Activated T-cell treated with anti-CD3 and anti-CD28 coated beads, Interleukin-2, amount 50 U/mL, for 48 hours (primary cell): ENCODE measurements at regions not wholly inside any gene's neighbourhood (a gene's known extent, or its start where the extent isn't known, plus 50 kb on each side); places are given as distances from the start of the nearest gene placed in this dataset.
"Not testable (repeated sequence)": the region's sequence is repeated elsewhere in the genome, so short reads cannot be mapped to it uniquely, and the experiment has no call there.

Source experiments
- DNase-seq, 2 experiments: peaks; one replicate each; pipeline ENCODE4 v3.0.0-alpha.2; 2020

DNA sequence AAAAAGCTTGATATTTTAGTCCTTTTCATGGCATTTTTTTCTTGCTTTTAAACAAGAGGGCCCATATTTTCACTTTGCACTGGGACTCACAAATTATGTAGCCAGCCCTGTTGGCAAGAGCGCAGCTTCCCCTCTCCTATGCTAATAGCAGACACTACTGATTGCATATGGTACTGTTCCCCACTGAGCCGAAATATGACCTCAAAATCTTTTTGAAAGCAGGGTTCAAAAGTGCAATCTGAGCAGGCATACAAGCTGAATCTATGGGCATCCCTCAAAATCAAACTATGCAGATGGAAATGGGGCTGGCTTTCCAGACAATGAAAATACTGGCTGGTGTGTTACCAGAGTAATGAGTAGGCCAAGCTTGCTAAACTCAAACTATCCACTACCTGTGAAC, 225.2 kb upstream of the SETMAR start:
- DNase-seq: no peak

DNA sequence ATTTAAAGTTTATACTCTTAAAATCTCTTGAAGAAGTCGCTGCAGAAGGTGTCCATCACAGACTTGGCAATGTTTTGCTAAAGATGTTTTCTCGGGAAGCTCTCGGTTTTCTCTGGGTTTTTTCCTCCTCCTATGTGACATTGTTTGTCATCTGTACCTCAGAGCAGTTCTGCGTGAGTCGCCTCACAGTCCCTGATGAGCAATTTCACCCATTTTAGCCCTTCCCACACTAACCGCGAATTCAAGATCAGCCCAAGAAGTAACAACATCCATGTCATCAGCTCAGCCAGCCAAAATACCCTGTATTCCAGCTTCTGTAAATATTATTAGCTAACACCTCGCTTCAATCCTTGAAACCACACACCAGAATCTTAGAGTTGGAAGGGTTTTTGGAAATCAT, 224.3 kb upstream of the SETMAR start:
- DNase-seq: peak in 1 of 2 experiments; percentile 18

DNA sequence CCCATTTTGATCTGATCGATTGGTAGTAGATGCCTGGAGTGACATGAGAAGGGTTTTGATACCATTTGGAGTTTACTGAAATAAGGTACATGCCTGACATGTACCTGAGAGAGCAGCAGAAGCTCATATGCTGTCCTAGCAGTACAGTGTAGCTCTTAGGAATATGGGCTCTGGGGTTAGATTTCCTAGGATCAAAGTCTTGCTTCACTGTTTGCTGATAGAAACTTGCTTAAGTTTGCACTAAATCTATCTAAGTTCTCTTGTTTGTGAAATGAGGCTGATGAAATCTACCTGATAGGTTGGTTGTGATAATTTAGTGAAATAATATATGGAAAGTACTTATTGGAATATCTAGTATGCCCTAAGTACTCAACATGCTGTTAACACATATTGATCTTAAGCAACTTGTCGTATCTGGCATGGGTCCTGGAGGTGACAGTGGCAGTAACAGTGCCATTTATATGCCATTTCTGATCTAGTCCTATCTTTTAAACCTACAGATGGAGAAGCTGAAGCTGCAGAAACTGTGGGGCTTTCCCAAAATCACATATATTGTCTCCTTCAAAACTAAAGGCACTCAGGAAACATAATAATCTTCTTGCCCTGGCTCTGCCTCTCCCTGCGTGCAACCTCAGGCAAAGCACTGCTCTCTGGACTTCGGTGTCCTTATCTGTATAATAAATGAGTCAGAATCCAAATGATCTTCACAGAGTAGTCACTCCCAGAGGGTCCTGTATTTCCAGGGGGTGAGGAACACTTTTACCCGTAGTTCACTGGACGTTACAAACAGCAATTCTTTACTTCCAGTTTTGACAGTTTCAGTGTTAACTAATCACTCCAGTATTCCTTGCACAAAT, 223.6 kb upstream of the SETMAR start:
- no peak for DNase-seq

GRCh38 chr3:4083225-4084015, 219.7 kb upstream of the SETMAR start:
- no peak for DNase-seq

GRCh38 chr3:4084271-4084670, 218.9 kb upstream of the SETMAR start:
- no peak for DNase-seq

- DNase-seq: not testable (repeated sequence)
Observed at GRCh38 chr3:4086662-4087061, 216.5 kb upstream of the SETMAR start.

DNA sequence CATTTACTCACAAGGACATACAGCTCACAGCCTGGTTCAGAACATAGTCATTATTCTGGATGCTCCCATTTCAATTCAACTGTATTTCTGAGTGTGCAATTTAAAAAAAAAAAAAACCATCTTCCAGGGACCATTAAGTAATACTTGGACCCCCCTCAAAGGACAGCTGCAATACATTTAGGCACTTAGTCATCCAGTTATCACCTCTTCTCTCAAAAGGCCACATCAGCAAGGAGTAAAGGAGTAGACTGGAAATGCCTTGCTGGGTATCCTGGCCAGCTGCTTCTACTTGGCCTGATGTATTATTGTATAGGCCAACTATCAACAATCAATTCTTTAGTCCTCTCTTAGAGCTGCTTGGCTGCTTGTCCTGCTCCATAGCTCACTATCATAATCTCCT, 211.4 kb upstream of the SETMAR start:
- DNase-seq: no peak

DNA sequence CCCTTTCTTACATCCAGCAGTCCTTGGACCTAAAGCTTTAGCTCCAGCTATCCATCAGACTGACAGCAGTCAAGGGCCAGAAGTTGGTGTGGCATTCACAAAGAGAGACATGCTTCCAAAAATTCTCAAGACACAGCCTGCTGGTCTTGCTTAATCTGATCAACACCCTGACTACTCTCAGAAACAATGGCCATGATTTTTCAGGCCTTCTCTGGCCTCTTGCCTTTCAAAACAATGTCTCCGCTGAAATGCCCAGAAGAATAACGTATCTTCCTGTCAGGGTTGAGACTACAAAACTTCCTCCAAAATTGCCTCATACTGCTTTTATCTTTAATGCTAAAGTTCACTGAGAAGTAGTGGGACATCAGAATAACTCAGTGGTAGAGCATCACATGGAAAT, 205.4 kb upstream of the SETMAR start:
- no peak for DNase-seq

GRCh38 chr3:4099607-4100006, 203.6 kb upstream of the SETMAR start:
- DNase-seq: no peak

GRCh38 chr3:4107430-4107829, 195.7 kb upstream of the SETMAR start:
- no peak for DNase-seq

GRCh38 chr3:4113811-4114522, 189.2 kb upstream of the SETMAR start:
- DNase-seq: no peak

GRCh38 chr3:4119119-4119518, 184.1 kb upstream of the SETMAR start:
- DNase-seq: no peak

- no peak for DNase-seq
Observed at GRCh38 chr3:4125576-4125975, 177.6 kb upstream of the SETMAR start.

- DNase-seq: no peak
Observed at GRCh38 chr3:4138150-4138785, 164.9 kb upstream of the SETMAR start.

GRCh38 chr3:4138786-4139431, 164.3 kb upstream of the SETMAR start:
- DNase-seq: no peak

DNA sequence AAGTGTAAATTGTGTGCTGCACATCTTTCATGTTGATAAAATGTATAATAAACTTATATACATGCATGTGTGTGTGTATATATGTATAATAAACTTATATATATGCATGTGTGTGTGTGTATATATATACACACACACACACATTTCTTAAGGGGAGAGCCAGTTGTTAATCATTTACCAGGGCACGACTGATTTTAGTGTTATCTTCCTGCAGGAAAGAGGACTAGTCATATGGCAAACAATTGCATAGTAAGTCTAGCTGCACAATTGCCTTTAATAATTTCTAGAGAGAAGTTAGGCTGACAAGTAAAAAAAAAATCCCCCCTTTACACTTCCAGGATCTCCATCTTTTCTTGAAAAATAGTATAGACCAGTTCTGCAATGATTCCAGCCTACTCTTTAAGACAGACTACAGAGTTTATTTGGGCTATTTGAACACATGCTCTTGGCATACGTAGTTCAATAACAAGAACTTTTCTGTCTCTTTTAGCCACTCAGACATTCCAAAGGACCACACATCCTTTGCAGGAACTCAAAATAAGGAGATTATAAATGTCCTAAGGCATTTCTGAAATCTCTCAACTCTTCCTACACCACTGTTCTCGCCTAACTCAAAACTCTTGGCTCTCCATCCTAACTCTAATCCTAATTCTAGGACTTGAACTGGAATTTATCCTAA, 163.6 kb upstream of the SETMAR start:
- DNase-seq: no peak

- no peak for DNase-seq
Observed at GRCh38 chr3:4140921-4141320, 162.2 kb upstream of the SETMAR start.

GRCh38 chr3:4147556-4148118, 155.5 kb upstream of the SETMAR start:
- no peak for DNase-seq

GRCh38 chr3:4149296-4149695, 153.9 kb upstream of the SETMAR start:
- DNase-seq: no peak

DNA sequence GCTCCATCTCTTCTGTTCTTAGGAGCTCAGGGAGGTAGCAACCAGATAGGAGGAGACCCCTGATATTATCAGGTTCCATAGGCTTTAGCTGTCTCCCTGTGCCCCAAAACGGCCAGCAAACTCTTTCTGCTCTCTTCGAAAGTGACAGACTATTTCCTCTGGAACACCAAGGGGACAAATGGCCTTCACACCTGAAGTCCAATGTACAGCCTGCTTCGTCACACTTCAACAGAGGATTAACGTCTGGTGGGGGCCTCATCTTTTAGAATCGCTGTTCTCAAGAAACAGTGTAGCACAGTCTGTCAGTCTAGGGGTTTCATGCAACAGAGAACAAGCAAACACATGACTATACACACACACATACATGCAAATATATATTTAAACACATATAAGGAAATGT, 152.4 kb upstream of the SETMAR start:
- no peak for DNase-seq

DNA sequence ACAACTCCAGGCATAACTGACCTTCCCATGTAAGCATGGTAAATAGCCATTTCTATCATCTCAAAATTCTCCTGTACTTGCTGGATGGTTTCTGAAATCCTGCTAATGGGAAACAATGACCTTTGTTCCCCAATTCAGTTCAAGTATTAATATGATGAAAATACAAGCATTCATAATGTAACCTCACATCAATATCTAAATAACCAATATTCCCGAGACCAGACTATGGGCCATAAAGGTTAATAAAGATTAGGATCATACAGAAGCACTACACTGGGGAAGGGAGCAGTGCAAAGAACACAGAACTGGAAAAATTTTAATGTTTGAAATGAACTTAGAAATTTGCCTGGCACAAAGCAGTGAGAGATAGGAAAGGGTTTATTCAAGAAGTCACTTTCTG, 151.3 kb upstream of the SETMAR start:
- DNase-seq: no peak

- DNase-seq: no peak
Observed at GRCh38 chr3:4153771-4154170, 149.4 kb upstream of the SETMAR start.
